ENCODE measurements at regions not wholly inside any gene's neighbourhood (a gene's known extent, or its start where the extent isn't known, plus 50 kb on each side); places are given as distances from the start of the nearest gene placed in this dataset.

- TF ChIP-seq CTCF (optimal IDR thresholded peaks at IDR 0.05 in 1 of 3, IDR thresholded peaks at IDR 0.05 in 1 of 3, conservative IDR thresholded peaks at IDR 0.05 in 1 of 3; ENCODE audit: extremely low read depth in 1 of 3, insufficient read depth in 2 of 3, low read length in 3 of 3), result no peak
- no peak for TF ChIP-seq EZH2 (IDR thresholded peaks at IDR 0.05; ENCODE audit: low read length)
Measured at GRCh38 chr1:40923511-40924020, 55.9 kb upstream of the CTPS1 start.
